ENCODE measurements at regions not wholly inside any gene's neighbourhood (a gene's known extent, or its start where the extent isn't known, plus 50 kb on each side); places are given as distances from the start of the nearest gene placed in this dataset.

DNA sequence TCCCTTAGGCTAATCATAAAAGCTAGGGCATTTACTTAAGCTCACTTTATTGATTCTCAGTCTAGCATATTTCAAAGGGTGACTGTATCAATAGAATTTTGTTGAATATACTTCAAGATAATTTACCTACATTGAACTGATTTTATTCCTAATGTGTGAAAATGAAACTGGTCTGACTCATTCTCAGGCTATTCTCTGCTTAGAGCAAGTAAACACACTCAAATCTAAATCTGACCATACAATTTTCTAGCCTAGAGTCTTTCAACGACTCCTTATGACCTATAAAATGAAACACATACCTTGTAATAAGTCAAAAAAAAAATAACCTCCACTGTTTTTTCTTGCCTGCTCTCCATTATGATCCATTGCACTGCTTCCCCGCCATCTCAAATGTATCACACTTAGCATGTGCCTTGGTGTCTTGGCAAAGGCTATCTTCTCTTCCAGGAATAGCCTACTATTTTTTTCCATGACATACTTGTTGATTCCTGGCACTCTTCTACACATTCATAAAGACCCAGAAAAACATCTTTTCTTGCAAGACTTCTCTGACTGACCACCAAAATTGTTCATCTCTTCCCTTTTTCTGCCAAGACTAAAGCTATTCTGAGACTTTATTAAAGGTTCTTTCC is 965.1 kb upstream of the HS3ST1 start:
- TF ChIP-seq FOXA1 (IDR thresholded peaks at IDR 0.05) (no peak), YY1 (IDR thresholded peaks at IDR 0.05) (no peak), RAD21 (IDR thresholded peaks at IDR 0.05) (no peak), TAF1 (conservative IDR thresholded peaks at IDR 0.05) (no peak), EGR1 (IDR thresholded peaks at IDR 0.05; ENCODE audit: low read depth in 2 of 2) (no peak), SP1 (IDR thresholded peaks at IDR 0.05) (no peak)
- TF ChIP-seq, protein P1, sequence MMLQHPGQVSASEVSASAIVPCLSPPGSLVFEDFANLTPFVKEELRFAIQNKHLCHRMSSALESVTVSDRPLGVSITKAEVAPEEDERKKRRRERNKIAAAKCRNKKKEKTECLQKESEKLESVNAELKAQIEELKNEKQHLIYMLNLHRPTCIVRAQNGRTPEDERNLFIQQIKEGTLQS (IDR thresholded peaks at IDR 0.05): no peak

DNA sequence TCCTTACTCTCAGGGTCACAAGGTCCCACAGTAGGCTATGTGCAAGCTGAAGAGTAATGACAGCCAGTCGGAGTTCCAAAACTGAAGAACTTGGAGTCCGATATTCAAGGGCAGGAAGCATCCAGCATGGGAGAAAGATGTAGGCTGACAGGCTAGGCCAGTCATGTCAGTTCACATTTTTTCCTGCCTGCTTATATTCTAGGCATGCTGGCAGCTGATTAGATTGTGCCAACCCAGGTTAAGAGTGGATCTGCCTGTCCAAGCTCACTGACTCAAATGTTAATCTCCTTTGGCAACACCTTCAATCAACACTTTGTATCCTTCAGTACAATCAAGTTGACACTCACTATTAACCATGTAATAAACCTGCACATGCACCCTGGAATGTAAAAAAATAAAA is 960.9 kb upstream of the HS3ST1 start:
- H3K36me3 ChIP-seq (ENCODE audit: control insufficient read depth in 4 of 4, insufficient read depth in 3 of 4, low read depth in 1 of 4, low read length in 3 of 4): no peaks in the 10 kb centered on the region
- no peaks in the 10 kb centered on the region for H3K4me1 ChIP-seq (ENCODE audit: control insufficient read depth in 4 of 4, insufficient read depth in 4 of 4, low read length in 3 of 4)
- no peak for TF ChIP-seq TAF1 (conservative IDR thresholded peaks at IDR 0.05)
- no peak for TF ChIP-seq FOXA2 (IDR thresholded peaks at IDR 0.05)
- no peak for TF ChIP-seq YY1 (IDR thresholded peaks at IDR 0.05)
- TF ChIP-seq FOXA1 (IDR thresholded peaks at IDR 0.05): no peak
- TF ChIP-seq, protein P1 (IDR thresholded peaks at IDR 0.05): no peak
- no peak for TF ChIP-seq EGR1 (IDR thresholded peaks at IDR 0.05; ENCODE audit: low read depth in 2 of 2)
- TF ChIP-seq HNF4A (conservative IDR thresholded peaks at IDR 0.05): no peak
- no peak for TF ChIP-seq JUND (IDR thresholded peaks at IDR 0.05)
- no peak for TF ChIP-seq CTCF (IDR thresholded peaks at IDR 0.05; ENCODE audit: low read depth, low read length, missing input control)
- TF ChIP-seq MAX (IDR thresholded peaks at IDR 0.05): no peak
- H3K27me3 ChIP-seq (ENCODE audit: control insufficient read depth in 4 of 4, insufficient read depth in 4 of 4, low read length in 3 of 4): no peaks in the 10 kb centered on the region
- no peak for DNase-seq (ENCODE audit: low spot score)
- H3K9ac ChIP-seq (ENCODE audit: low read depth in 1 of 2, low read length in 2 of 2): no peak overlapping the region
- no peaks in the 10 kb centered on the region for H3K9me3 ChIP-seq (ENCODE audit: control insufficient read depth in 4 of 4, low read length in 3 of 4)
- WGBS: 85% methylated on average over 2 of the region's 2 CpGs
- H3K4me3 ChIP-seq (ENCODE audit: low read depth in 1 of 3, low read length in 3 of 3): no peak overlapping the region
- no peak overlapping the region for H3K27ac ChIP-seq (ENCODE audit: low read depth in 1 of 2, low read length in 2 of 2)

More for the DNA sequence above, 965.1 kb upstream of the HS3ST1 start:
- Histone ChIP-seq H3K27ac (ENCODE audit: low read depth in 1 of 2, low read length in 2 of 2) (no peak overlapping the region), H3K4me1 (ENCODE audit: control insufficient read depth in 4 of 4, insufficient read depth in 4 of 4, low read length in 3 of 4) (no peaks in the 10 kb centered on the region), H3K36me3 (ENCODE audit: control insufficient read depth in 4 of 4, insufficient read depth in 3 of 4, low read depth in 1 of 4, low read length in 3 of 4) (no peaks in the 10 kb centered on the region), H3K27me3 (ENCODE audit: control insufficient read depth in 4 of 4, insufficient read depth in 4 of 4, low read length in 3 of 4) (no peaks in the 10 kb centered on the region), H3K9me3 (ENCODE audit: control insufficient read depth in 4 of 4, low read length in 3 of 4) (no peaks in the 10 kb centered on the region), H3K9ac (ENCODE audit: low read depth in 1 of 2, low read length in 2 of 2) (no peak overlapping the region), H3K4me3 (ENCODE audit: low read depth in 1 of 3, low read length in 3 of 3) (no peak overlapping the region)
- 69% methylated on average over 2 of the region's 2 CpGs for WGBS
- no peak for DNase-seq (ENCODE audit: low spot score)

GRCh38 chr4:12382567-12382966 is 953.9 kb upstream of the HS3ST1 start:
- WGBS: 85% methylated on average over 2 of the region's 2 CpGs
- TF ChIP-seq SP1 (IDR thresholded peaks at IDR 0.05) (no peak), NR2F2 (IDR thresholded peaks at IDR 0.05) (no peak), CTCF (IDR thresholded peaks at IDR 0.05; ENCODE audit: low read depth, low read length, missing input control) (no peak), JUND (IDR thresholded peaks at IDR 0.05) (no peak)
- TF ChIP-seq, protein P1 (IDR thresholded peaks at IDR 0.05): no peak
- Histone ChIP-seq H3K36me3 (ENCODE audit: control insufficient read depth in 4 of 4, insufficient read depth in 3 of 4, low read depth in 1 of 4, low read length in 3 of 4) (no peaks in the 10 kb centered on the region), H3K27ac (ENCODE audit: low read depth in 1 of 2, low read length in 2 of 2) (no peak overlapping the region), H3K9me3 (ENCODE audit: control insufficient read depth in 4 of 4, low read length in 3 of 4) (no peaks in the 10 kb centered on the region), H3K9ac (ENCODE audit: low read depth in 1 of 2, low read length in 2 of 2) (no peak overlapping the region), H3K4me1 (ENCODE audit: control insufficient read depth in 4 of 4, insufficient read depth in 4 of 4, low read length in 3 of 4) (no peaks in the 10 kb centered on the region), H3K27me3 (ENCODE audit: control insufficient read depth in 4 of 4, insufficient read depth in 4 of 4, low read length in 3 of 4) (no peaks in the 10 kb centered on the region), H3K4me3 (ENCODE audit: low read depth in 1 of 3, low read length in 3 of 3) (no peak overlapping the region)
- no peak for DNase-seq (ENCODE audit: low spot score)
